HG03432 (cell line): ENCODE measurements at regions not wholly inside any gene's neighbourhood (a gene's known extent, or its start where the extent isn't known, plus 50 kb on each side); places are given as distances from the start of the nearest gene placed in this dataset.
"Not testable (repeated sequence)": the region's sequence is repeated elsewhere in the genome, so short reads cannot be mapped to it uniquely, and the experiment has no call there.

Source experiments
- ATAC-seq: cut with Tn5 transposase; IDR thresholded peaks from one replicate; pipeline ENCODE4 v1.9.1; 2021; ENCODE audit warnings: mild to moderate bottlenecking, moderate library complexity; ENCODE audit not compliant: unreplicated experiment

DNA sequence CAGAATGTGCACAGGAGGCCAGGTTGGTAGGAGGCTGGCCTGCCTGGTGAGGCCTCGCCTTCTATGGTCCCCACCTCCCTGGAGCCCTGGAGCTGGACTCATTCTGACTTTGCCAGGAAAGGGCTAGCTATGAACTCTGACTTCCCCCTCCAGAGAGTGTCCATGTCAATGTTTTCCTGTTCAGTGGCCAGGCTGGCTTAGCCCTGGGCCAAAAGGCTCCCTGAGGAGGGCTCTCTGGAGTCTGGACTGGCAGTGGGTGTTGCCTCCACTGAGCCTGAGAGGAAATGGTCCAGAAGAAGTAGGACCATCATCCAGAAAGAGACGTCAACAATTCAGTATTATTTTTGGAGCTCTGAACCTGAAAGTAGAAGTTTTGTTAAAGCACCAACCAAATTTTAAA is 178.7 kb downstream of the CHIC2 start:
- ATAC-seq = no peak

GRCh38 chr4:53877096-53877495 is 187.3 kb downstream of the CHIC2 start:
- not testable (repeated sequence) for ATAC-seq

GRCh38 chr4:53866055-53866454 is 198.3 kb downstream of the CHIC2 start:
- no peak for ATAC-seq

- ATAC-seq = no peak
These were observed 199.4 kb downstream of the CHIC2 start for GRCh38 chr4:53865054-53865453.

- ATAC-seq = no peak
These were observed 200.6 kb downstream of the CHIC2 start for GRCh38 chr4:53863736-53864365.

- ATAC-seq = no peak
These were observed 201.2 kb downstream of the CHIC2 start for GRCh38 chr4:53863158-53863557.

- no peak for ATAC-seq
These were observed 202.4 kb downstream of the CHIC2 start for GRCh38 chr4:53861856-53862610.

GRCh38 chr4:53859305-53859704 is 205.1 kb downstream of the CHIC2 start:
- no peak for ATAC-seq

DNA sequence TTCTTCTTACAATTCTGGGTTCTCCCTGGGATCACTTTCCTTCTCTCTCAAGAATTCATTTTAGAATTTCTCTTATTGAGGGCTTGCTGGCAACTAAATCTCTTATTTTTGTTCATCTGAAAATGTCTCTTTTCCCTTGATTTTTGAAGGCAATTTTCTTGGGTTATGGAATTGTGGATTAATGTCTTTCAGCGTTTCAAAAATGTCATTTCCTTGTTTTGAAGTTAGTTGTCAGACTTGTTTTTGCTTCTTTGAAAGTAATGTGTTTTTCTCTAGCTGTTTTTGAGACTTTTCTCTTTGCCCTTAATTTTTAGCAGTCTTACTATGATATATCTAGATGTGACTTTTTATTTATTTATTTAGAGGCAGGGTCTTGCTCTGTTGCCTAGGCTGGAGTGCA is 205.7 kb downstream of the CHIC2 start:
- no peak for ATAC-seq

DNA sequence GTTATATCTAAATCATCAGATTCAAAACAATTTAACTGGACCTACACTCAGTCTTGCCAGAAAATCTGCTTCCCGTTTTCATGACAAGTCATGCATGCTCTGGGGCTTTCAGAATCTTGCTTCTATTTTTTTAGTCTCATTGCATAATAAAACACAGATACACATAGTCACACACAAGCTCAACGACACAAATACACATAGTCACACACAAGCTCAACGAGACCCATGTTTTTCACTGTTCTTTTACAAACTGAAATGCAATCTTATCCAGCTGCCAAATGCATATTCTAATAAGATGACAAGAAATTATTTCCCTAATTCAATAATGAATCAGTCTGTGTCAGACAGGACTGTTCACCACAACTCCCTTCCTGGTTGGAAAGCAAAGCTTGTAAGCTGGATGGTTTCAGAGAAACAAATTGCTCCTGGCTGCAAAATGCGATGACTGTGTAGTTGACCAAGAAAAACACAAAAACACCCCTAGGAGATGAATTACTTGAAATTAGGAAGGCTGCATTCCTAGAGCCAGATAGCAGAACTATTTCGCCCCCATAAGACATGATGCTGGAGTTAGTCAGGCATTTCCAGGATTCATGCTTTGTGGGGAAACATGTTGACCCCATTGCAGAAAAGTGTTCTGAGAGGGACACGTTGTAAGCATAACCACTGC is 208.7 kb downstream of the CHIC2 start:
- ATAC-seq = no peak

GRCh38 chr4:53854991-53855568 is 209.3 kb downstream of the CHIC2 start:
- ATAC-seq = no peak

DNA sequence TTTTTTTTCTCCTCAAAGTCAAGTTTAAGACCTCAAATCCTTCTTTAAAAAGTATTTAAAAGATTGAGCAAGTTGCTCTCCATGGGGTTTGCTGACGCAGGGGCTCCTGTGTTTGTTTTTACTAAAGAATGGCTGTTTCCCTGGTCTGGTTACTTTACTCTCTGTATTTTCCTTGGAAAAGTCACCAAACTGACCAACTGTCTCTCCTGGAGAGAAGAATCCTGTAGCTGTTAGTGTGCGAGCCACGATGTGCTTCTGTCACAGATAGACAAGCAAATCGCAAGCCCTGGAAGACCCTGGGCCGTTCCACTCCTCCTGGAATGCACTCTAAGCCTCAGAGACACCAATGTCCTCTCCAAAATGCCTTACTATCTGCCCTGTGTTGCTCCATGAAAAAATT is 212.1 kb downstream of the CHIC2 start:
- no peak for ATAC-seq

GRCh38 chr4:53847965-53848364 is 216.4 kb downstream of the CHIC2 start:
- ATAC-seq = no peak

GRCh38 chr4:53844551-53844950 is 219.9 kb downstream of the CHIC2 start:
- ATAC-seq = no peak

DNA sequence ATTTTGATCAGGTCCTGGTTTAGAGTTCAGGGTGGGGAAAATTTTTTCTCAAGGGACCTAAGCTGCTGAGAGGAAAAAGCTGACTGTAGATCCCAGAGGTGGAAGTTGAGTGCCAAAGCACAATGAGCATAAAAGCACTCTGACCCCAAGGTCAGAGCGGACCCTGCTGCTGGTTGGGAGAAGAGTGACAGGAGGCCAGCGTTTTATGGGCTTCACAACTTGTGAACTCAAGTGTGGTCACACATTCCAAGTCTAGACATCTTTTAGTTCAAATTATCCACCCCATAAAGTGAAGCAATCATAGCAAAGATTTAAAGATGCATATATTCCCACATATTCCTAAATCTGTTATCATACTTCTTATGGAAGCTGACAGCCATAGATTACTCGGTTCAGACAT is 220.3 kb downstream of the CHIC2 start:
- ATAC-seq = no peak

DNA sequence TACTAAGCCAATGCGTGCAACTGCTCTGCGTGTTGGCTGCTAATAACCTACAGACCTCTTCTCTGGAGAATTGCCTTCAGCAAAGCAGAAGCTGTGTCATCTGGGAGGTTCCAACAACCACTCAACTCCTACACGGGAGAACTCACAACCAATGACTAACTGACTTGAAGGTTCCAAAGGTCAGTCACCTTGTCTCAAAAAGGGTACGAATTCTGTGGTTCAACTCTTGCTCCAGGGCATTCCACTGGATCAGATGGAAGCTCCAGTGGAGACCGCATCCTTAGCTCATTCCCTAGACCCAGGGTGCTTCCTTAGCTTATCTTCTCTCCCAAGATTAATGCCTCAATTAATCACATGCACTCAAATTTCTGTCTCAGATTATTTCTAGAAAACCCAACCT is 222.7 kb downstream of the CHIC2 start:
- ATAC-seq = no peak

DNA sequence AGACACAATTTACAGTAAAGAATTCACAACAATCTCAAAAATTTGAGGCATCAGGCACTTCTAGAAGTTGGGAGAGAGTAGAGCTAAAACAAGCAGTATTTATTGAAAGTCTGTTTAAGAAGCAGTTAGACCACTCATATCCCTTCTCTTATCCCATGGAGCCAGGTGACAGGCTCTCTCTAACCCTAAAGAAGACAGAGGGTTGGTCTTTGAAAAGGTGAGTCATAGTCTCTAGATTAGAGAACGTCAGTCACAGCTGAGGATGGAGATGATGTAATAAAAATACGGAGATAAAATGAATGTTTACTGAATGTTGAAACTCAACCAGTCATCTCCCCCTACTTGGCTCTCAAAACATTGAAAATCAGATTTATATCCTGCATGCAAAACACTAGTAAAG is 223.8 kb downstream of the CHIC2 start:
- no peak for ATAC-seq

GRCh38 chr4:53833302-53834003 is 231.0 kb downstream of the CHIC2 start:
- ATAC-seq = not testable (repeated sequence)

DNA sequence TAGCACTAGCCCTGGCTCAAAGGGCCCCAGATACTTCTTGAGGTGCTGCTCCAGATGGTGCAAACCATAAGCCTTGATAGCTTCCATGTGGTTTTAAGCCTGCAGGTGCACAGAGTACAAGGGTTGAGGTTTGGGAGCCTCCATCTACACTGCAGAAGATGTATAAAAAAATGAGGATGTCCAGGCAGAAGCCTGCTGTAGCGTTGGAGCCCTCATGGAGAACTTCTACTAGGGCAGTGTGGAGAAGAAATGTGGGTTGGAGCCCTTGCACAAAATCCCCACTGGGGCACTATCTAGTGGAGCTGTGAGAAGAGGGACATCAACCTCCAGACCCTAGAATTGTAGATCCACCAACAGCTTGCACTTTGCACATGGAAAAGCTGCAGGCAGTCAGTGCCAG is 231.9 kb downstream of the CHIC2 start:
- no peak for ATAC-seq

- no peak for ATAC-seq
These were observed 233.9 kb downstream of the CHIC2 start for GRCh38 chr4:53830511-53830910.

DNA sequence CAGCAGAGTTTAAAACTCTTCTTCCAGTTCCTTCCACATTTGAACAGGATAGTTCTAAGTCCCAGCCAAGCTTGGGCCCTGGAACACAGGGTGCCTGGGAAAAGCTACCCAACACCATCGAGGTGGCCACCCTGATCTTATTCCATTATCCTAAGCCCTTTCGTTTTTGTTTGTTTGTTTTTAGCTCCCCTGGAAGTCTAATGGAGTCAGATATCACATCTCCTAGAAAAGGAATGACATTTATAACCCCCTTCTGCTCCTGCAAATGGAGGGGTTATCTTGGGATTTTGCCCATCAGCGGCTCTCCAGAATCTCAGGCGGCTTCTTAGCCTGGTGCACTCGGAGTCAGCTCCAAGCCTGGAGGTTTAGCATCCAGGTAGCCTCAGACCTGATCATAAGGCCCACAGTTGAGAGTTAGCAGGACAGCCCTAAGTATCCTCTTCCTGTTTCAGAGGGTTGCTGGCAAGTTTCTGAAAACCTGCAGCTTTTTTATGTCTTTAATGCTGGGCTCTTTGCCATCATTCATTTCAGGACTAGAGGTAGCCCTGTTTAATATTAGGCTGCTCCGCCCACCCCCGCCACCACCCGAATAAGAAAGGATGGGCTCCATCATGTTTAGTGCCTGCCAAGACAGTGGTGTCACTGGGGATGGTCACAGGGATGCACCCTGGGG is 230.0 kb upstream of the LNX1 start:
- no peak for ATAC-seq
